ENCODE measurements at regions not wholly inside any gene's neighbourhood (a gene's known extent, or its start where the extent isn't known, plus 50 kb on each side); places are given as distances from the start of the nearest gene placed in this dataset.

DNA sequence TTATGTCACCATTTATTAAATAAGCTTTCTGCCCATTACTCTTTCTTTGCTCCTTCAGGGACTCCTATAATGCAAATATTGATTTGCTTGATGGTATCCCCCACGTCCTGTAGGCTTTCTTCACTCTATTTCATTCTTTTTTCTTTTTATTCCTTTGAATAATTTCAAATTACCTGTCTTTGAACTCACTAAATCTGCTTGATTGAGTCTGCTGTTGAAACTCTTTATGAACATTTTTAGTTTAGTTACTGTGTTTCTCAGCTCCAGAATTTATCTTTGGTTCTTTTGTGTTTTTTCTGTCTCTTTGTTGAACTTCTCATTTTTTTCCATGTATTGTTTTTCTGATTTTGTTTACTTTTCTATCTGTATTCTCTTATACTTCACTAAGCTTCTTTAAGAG, 254.4 kb upstream of the CCL2 start:
- H3K36me3 ChIP-seq (replicated peaks; ENCODE audit: low read depth, low read length), result peaks cover 9% of the 10 kb centered on the region
- no peak overlapping the region for H2AFZ ChIP-seq (ENCODE audit: low read depth, low read length)
- no peaks in the 10 kb centered on the region for H3K79me2 ChIP-seq (ENCODE audit: low read length)
- H3K4me3 ChIP-seq (ENCODE audit: low read length), result no peak overlapping the region
- H3K4me1 ChIP-seq (ENCODE audit: low read length), result no peaks in the 10 kb centered on the region
- no peak for TF ChIP-seq EZH2phosphoT487 (IDR thresholded peaks at IDR 0.05; ENCODE audit: low read depth)
- TF ChIP-seq, protein P1, sequence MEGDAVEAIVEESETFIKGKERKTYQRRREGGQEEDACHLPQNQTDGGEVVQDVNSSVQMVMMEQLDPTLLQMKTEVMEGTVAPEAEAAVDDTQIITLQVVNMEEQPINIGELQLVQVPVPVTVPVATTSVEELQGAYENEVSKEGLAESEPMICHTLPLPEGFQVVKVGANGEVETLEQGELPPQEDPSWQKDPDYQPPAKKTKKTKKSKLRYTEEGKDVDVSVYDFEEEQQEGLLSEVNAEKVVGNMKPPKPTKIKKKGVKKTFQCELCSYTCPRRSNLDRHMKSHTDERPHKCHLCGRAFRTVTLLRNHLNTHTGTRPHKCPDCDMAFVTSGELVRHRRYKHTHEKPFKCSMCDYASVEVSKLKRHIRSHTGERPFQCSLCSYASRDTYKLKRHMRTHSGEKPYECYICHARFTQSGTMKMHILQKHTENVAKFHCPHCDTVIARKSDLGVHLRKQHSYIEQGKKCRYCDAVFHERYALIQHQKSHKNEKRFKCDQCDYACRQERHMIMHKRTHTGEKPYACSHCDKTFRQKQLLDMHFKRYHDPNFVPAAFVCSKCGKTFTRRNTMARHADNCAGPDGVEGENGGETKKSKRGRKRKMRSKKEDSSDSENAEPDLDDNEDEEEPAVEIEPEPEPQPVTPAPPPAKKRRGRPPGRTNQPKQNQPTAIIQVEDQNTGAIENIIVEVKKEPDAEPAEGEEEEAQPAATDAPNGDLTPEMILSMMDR (IDR thresholded peaks at IDR 0.05; ENCODE audit: low read depth, low read length), result no peak
- H3K27me3 ChIP-seq (ENCODE audit: low read depth, low read length), result no peaks in the 10 kb centered on the region
- H3K4me2 ChIP-seq (ENCODE audit: low read length), result no peak overlapping the region
- no peak overlapping the region for H3K27ac ChIP-seq (ENCODE audit: low read length)
- no peak overlapping the region for H3K9ac ChIP-seq (ENCODE audit: low read length)
- H3K9me3 ChIP-seq (ENCODE audit: insufficient read depth, low read length), result peaks cover 17% of the 10 kb centered on the region; the same call in 1 of the 2 replicates
- no peaks in the 10 kb centered on the region for H4K20me1 ChIP-seq (ENCODE audit: insufficient read depth, low read length)

DNA sequence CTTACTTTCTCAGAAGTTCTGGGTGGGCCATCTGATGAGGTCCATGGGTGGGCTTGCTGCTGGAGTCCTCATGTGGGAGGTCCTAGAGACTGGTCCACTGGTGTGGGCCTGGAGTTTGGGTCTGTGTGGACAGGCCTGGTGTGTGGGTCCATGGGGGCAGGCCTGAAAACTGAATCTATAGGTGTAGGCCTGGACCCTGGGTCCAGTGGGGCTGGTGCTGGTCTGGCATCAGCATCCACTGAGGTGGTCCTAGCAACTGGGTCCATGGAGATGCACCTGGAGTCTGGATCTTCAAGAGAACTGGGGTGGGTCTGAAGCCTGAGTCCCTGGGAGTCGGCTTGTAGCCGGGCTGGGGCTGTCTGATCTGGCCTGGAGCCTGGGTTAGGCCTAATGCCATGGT, 253.8 kb upstream of the CCL2 start:
- H3K9me3 ChIP-seq (ENCODE audit: insufficient read depth, low read length), result peaks cover 14% of the 10 kb centered on the region; the same call in 1 of the 2 replicates
- no peak overlapping the region for H3K9ac ChIP-seq (ENCODE audit: low read length)
- H3K27me3 ChIP-seq (ENCODE audit: low read depth, low read length), result no peaks in the 10 kb centered on the region
- no peak overlapping the region for H3K4me3 ChIP-seq (ENCODE audit: low read length)
- no peak overlapping the region for H2AFZ ChIP-seq (ENCODE audit: low read depth, low read length)
- H3K36me3 ChIP-seq (replicated peaks; ENCODE audit: low read depth, low read length), result peaks cover 9% of the 10 kb centered on the region
- no peaks in the 10 kb centered on the region for H4K20me1 ChIP-seq (ENCODE audit: insufficient read depth, low read length)
- TF ChIP-seq, protein P1 (IDR thresholded peaks at IDR 0.05; ENCODE audit: low read depth, low read length), result no peak
- no peak for TF ChIP-seq EZH2phosphoT487 (IDR thresholded peaks at IDR 0.05; ENCODE audit: low read depth)
- H3K4me1 ChIP-seq (ENCODE audit: low read length), result no peaks in the 10 kb centered on the region
- no peaks in the 10 kb centered on the region for H3K79me2 ChIP-seq (ENCODE audit: low read length)
- H3K27ac ChIP-seq (ENCODE audit: low read length), result no peak overlapping the region
- no peak overlapping the region for H3K4me2 ChIP-seq (ENCODE audit: low read length)

DNA sequence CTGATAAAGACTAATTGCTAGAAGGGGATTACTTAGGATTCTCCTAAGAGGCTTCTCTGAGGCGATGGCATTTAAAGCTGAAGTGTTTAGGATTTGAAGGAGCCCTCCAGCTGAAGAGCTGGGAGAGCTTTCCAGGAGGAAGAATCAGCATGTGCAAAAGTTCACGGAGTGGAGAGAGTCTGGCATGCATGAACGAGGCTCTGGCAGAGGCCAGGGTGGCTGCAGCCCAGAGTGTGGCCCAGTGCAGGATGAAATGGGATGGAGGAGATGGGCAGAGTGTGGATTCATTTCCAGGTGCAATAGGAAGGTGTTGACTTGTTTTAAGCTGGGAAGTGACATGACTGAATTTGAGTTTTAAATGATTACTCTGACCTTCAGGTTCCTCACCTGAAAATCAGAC, 249.0 kb upstream of the CCL2 start:
- Histone ChIP-seq H2AFZ (ENCODE audit: low read depth, low read length) (no peak overlapping the region), H3K4me3 (ENCODE audit: low read length) (no peak overlapping the region), H3K4me1 (ENCODE audit: low read length) (no peaks in the 10 kb centered on the region), H3K79me2 (ENCODE audit: low read length) (no peaks in the 10 kb centered on the region), H3K27ac (ENCODE audit: low read length) (no peak overlapping the region), H3K4me2 (ENCODE audit: low read length) (no peak overlapping the region), H3K36me3 (replicated peaks; ENCODE audit: low read depth, low read length) (peaks cover 5% of the 10 kb centered on the region), H3K27me3 (ENCODE audit: low read depth, low read length) (no peaks in the 10 kb centered on the region), H3K9me3 (ENCODE audit: insufficient read depth, low read length) (peaks cover 4% of the 10 kb centered on the region; the same call in 1 of the 2 replicates), H4K20me1 (ENCODE audit: insufficient read depth, low read length) (no peaks in the 10 kb centered on the region), H3K9ac (ENCODE audit: low read length) (no peak overlapping the region)
- no peak for TF ChIP-seq EZH2phosphoT487 (IDR thresholded peaks at IDR 0.05; ENCODE audit: low read depth)
- TF ChIP-seq, protein P1 (IDR thresholded peaks at IDR 0.05; ENCODE audit: low read depth, low read length), result no peak

DNA sequence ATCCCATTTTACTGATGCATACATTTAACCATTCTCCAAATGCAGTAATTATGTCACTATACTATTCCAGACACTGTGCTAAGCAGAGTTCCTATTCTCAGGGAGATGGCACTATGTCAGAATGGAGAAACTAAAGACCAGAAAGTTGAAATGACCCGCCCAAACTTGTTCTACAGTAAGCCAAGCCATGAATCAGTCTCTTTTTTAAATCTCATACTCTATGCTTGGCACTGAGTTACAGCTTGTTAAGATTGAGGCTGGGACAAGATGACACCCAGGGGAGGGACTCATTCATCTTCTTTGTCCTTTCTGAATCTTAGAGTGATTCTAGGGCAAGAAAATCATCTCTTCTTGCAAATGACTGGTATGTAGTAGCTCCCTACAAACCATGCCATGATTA, 247.0 kb upstream of the CCL2 start:
- no peak overlapping the region for H3K9ac ChIP-seq (ENCODE audit: low read length)
- H3K36me3 ChIP-seq (replicated peaks; ENCODE audit: low read depth, low read length), result no peaks in the 10 kb centered on the region
- H3K4me1 ChIP-seq (ENCODE audit: low read length), result no peaks in the 10 kb centered on the region
- no peaks in the 10 kb centered on the region for H3K79me2 ChIP-seq (ENCODE audit: low read length)
- H2AFZ ChIP-seq (ENCODE audit: low read depth, low read length), result no peak overlapping the region
- no peak for TF ChIP-seq EZH2phosphoT487 (IDR thresholded peaks at IDR 0.05; ENCODE audit: low read depth)
- TF ChIP-seq, protein P1 (IDR thresholded peaks at IDR 0.05; ENCODE audit: low read depth, low read length), result no peak
- no peaks in the 10 kb centered on the region for H3K27me3 ChIP-seq (ENCODE audit: low read depth, low read length)
- no peak overlapping the region for H3K4me2 ChIP-seq (ENCODE audit: low read length)
- H3K4me3 ChIP-seq (ENCODE audit: low read length), result no peak overlapping the region
- H3K9me3 ChIP-seq (ENCODE audit: insufficient read depth, low read length), result no peaks in the 10 kb centered on the region
- no peak overlapping the region for H3K27ac ChIP-seq (ENCODE audit: low read length)
- no peaks in the 10 kb centered on the region for H4K20me1 ChIP-seq (ENCODE audit: insufficient read depth, low read length)

All from OCI-LY3 (cell line).